PC-3 (cell line): ENCODE measurements at regions not wholly inside any gene's neighbourhood (a gene's known extent, or its start where the extent isn't known, plus 50 kb on each side); places are given as distances from the start of the nearest gene placed in this dataset.

Experiments
- ATAC-seq: fragments of 200-7000 bp; cut with Tn5 transposase; 2 replicates; pipeline ENCODE4 v1.9.1; 2020; ENCODE audit warnings: mild to moderate bottlenecking, moderate library complexity
- BruUV-seq: library from RNA; stranded (reverse); fragments of 400-500 nt; replicated peaks from 2 replicates; lab custom pipeline; 2021; lab: Mats Ljungman, UMichigan
- CTCF ChIA-PET: fragments of 300-600 bp; sonication (Branson Sonifier 250); formaldehyde crosslinking; loops from one replicate; lab custom pipeline; 2022; ENCODE audit warnings: antibody characterized with exemption; lab: Charles Lee
- POLR2A ChIA-PET: fragments of 300-600 bp; sonication (Branson Sonifier 250); formaldehyde crosslinking; loops from one replicate; lab custom pipeline; 2022; ENCODE audit warnings: antibody characterized with exemption; ENCODE audit not compliant: unreplicated experiment; lab: Charles Lee
- DNase-seq: peaks from one replicate; pipeline ENCODE4 v3.0.0-alpha.2; 2015
- H2AFZ ChIP-seq: fragments of 300-600 bp; sonication (generic); 2 replicates; pipeline ENCODE4 v1.6.0; 2016; ENCODE audit warnings: antibody characterized with exemption, low read length
- H3F3A ChIP-seq: fragments of 300-600 bp; sonication (generic); one replicate; pipeline ENCODE4 v1.6.0; 2017; ENCODE audit warnings: antibody characterized with exemption, low read length, control low read depth, mild to moderate bottlenecking; ENCODE audit not compliant: unreplicated experiment
- H3K27ac ChIP-seq: fragments of 300-600 bp; sonication (generic); 2 replicates; pipeline ENCODE4 v1.5.1; 2016; ENCODE audit warnings: mild to moderate bottlenecking, low read length
- H3K27me3 ChIP-seq: fragments of 300-600 bp; sonication (generic); 2 replicates; pipeline ENCODE4 v1.6.1; 2016; ENCODE audit warnings: low read length, mixed read lengths
- H3K36me3 ChIP-seq: fragments of 300-600 bp; sonication (generic); 2 replicates; pipeline ENCODE4 v1.6.1; 2016; ENCODE audit warnings: low read depth, mixed run types, low read length, mixed read lengths
- H3K4me1 ChIP-seq: fragments of 300-600 bp; sonication (generic); 2 replicates; pipeline ENCODE4 v1.5.1; 2016; ENCODE audit warnings: low read length; ENCODE audit not compliant: insufficient read depth
- H3K4me2 ChIP-seq: fragments of 300-600 bp; sonication (generic); 2 replicates; pipeline ENCODE4 v1.6.0; 2016; ENCODE audit warnings: low read length
- H3K4me3 ChIP-seq: fragments of 300-600 bp; sonication (generic); 2 replicates; pipeline ENCODE4 v1.5.1; 2016; ENCODE audit warnings: mild to moderate bottlenecking, low read length, mixed read lengths
- H3K79me2 ChIP-seq: fragments of 300-600 bp; sonication (generic); 2 replicates; pipeline ENCODE4 v1.6.1; 2017; ENCODE audit warnings: low read length, mixed read lengths
- H3K9ac ChIP-seq: fragments of 300-600 bp; sonication (generic); 2 replicates; pipeline ENCODE4 v1.6.0; 2016; ENCODE audit warnings: mild to moderate bottlenecking, low read length
- H3K9me2 ChIP-seq: fragments of 300-600 bp; sonication (generic); replicated peaks from 2 replicates; pipeline ENCODE4 v1.6.1; 2016; ENCODE audit warnings: mixed run types, low read length, mixed read lengths
- H3K9me3 ChIP-seq: fragments of 300-600 bp; sonication (generic); 2 replicates; pipeline ENCODE4 v1.6.1; 2016; ENCODE audit warnings: low read length, mixed read lengths
- H4K20me1 ChIP-seq: fragments of 300-600 bp; sonication (generic); 2 replicates; pipeline ENCODE4 v1.6.1; 2016; ENCODE audit warnings: low read length, mixed read lengths
- EZH2 ChIP-seq: fragments of 300-600 bp; sonication (generic); IDR thresholded peaks from one replicate; pipeline ENCODE4 v1.6.1; 2017; ENCODE audit warnings: antibody characterized with exemption, mild to moderate bottlenecking, low read length; ENCODE audit not compliant: unreplicated experiment
- EZH2phosphoT487 ChIP-seq: fragments of 300-600 bp; sonication (generic); IDR thresholded peaks from 2 replicates; pipeline ENCODE4 v1.6.1; 2018; ENCODE audit warnings: mild to moderate bottlenecking, antibody characterized with exemption, low read length, borderline replicate concordance
- intact Hi-C: fragments of 100-400 bp; cut with micrococcal nuclease; formaldehyde crosslinking; loops from 2 replicates; pipeline ENCODE4 v1.9.0; 2023
- TF ChIP-seq, protein P1 (sequence below): fragments of 300-600 bp; sonication (generic); conservative IDR thresholded peaks from 2 replicates; pipeline ENCODE4 v1.5.1; 2017; ENCODE audit warnings: antibody characterized with exemption, low read depth, mild to moderate bottlenecking, low read length

- Histone ChIP-seq H3K36me3 (no peaks in the 10 kb centered on the region), H3K9me2 (no peaks in the 10 kb centered on the region), H3K4me1 (no peaks in the 10 kb centered on the region), H3K27ac (no peak overlapping the region), H3K4me3 (no peak overlapping the region), H3K79me2 (no peaks in the 10 kb centered on the region), H4K20me1 (no peaks in the 10 kb centered on the region), H3K9me3 (no peaks in the 10 kb centered on the region), H3K9ac (no peak overlapping the region), H3K27me3 (peaks cover 5% of the 10 kb centered on the region; the same call in 1 of the 2 replicates), H3K4me2 (no peak overlapping the region), H3F3A (no peaks in the 10 kb centered on the region), H2AFZ (no peak overlapping the region)
- no TSS peak for BruUV-seq
- intact Hi-C loops = no loop called here
- DNase-seq (no peak), ATAC-seq (no peak)
- POLR2A ChIA-PET = no interaction called here
- CTCF ChIA-PET = no interaction called here
- TF ChIP-seq EZH2 = no peak
Observed at GRCh38 chr10:133018491-133018890, 69.2 kb upstream of the ADGRA1 start.

DNA sequence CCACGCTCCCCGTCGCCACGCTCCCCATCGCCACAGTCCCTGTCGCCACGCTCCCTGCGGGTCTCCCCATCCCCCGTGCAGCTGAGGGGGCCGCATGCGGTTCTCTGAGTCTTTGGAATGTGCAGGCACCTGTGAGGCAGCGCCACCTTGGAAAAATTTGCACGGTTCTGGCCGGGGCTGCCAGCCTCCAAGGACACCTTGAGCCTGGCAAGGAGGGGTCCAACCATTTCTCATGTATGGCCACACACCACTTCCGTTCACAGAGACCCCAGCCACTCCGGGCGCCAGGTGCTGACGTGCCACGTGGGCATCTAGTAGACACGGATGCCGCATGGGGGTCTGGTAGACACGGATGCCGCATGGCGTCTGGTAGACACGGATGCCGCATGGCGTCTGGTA is 70.5 kb upstream of the ADGRA1 start:
- no peak for ATAC-seq
- ChIA-PET POLR2A (no interaction called here), CTCF (no interaction called here)
- H3K4me2 ChIP-seq = no peak overlapping the region
- H3K4me1 ChIP-seq = no peaks in the 10 kb centered on the region
- H3K36me3 ChIP-seq = no peaks in the 10 kb centered on the region
- H2AFZ ChIP-seq = no peak overlapping the region
- H3K4me3 ChIP-seq = no peak overlapping the region
- TF ChIP-seq EZH2phosphoT487 = no peak
- TF ChIP-seq, protein P1, sequence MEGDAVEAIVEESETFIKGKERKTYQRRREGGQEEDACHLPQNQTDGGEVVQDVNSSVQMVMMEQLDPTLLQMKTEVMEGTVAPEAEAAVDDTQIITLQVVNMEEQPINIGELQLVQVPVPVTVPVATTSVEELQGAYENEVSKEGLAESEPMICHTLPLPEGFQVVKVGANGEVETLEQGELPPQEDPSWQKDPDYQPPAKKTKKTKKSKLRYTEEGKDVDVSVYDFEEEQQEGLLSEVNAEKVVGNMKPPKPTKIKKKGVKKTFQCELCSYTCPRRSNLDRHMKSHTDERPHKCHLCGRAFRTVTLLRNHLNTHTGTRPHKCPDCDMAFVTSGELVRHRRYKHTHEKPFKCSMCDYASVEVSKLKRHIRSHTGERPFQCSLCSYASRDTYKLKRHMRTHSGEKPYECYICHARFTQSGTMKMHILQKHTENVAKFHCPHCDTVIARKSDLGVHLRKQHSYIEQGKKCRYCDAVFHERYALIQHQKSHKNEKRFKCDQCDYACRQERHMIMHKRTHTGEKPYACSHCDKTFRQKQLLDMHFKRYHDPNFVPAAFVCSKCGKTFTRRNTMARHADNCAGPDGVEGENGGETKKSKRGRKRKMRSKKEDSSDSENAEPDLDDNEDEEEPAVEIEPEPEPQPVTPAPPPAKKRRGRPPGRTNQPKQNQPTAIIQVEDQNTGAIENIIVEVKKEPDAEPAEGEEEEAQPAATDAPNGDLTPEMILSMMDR = no peak
- no peaks in the 10 kb centered on the region for H3K9me2 ChIP-seq
- H3K27me3 ChIP-seq = no peaks in the 10 kb centered on the region
- DNase-seq = no peak
- no peak overlapping the region for H3K9ac ChIP-seq
- no peaks in the 10 kb centered on the region for H3F3A ChIP-seq
- H3K79me2 ChIP-seq = no peaks in the 10 kb centered on the region
- no peaks in the 10 kb centered on the region for H3K9me3 ChIP-seq
- no peak overlapping the region for H3K27ac ChIP-seq
- intact Hi-C loops = no loop called here
- no peaks in the 10 kb centered on the region for H4K20me1 ChIP-seq
- no TSS peak for BruUV-seq

- intact Hi-C loops = no loop called here
- ATAC-seq (no peak), DNase-seq (no peak)
- no peaks in the 10 kb centered on the region for H3K4me1 ChIP-seq
- no peaks in the 10 kb centered on the region for H4K20me1 ChIP-seq
- no peak overlapping the region for H3K4me3 ChIP-seq
- no peak overlapping the region for H3K9ac ChIP-seq
- no peak overlapping the region for H3K27ac ChIP-seq
- BruUV-seq = no TSS peak
- H3K27me3 ChIP-seq = no peaks in the 10 kb centered on the region
- no peaks in the 10 kb centered on the region for H3K9me2 ChIP-seq
- no peaks in the 10 kb centered on the region for H3F3A ChIP-seq
- CTCF ChIA-PET = no interaction called here
- no peaks in the 10 kb centered on the region for H3K36me3 ChIP-seq
- H3K79me2 ChIP-seq = no peaks in the 10 kb centered on the region
- TF ChIP-seq EZH2phosphoT487 (no peak), EZH2 (no peak)
- TF ChIP-seq, protein P1 = no peak
- no peak overlapping the region for H3K4me2 ChIP-seq
- no peak overlapping the region for H2AFZ ChIP-seq
- H3K9me3 ChIP-seq = no peaks in the 10 kb centered on the region
- POLR2A ChIA-PET = no interaction called here
Observed at GRCh38 chr10:133016493-133017202, 71.1 kb upstream of the ADGRA1 start.
